GM18867 (cell line): ENCODE measurements at regions not wholly inside any gene's neighbourhood (a gene's known extent, or its start where the extent isn't known, plus 50 kb on each side); places are given as distances from the start of the nearest gene placed in this dataset.

Experiments
- ATAC-seq: cut with Tn5 transposase; IDR thresholded peaks from one replicate; pipeline ENCODE4 v1.9.1; 2021; ENCODE audit warnings: mild to moderate bottlenecking, moderate library complexity; ENCODE audit not compliant: unreplicated experiment

DNA sequence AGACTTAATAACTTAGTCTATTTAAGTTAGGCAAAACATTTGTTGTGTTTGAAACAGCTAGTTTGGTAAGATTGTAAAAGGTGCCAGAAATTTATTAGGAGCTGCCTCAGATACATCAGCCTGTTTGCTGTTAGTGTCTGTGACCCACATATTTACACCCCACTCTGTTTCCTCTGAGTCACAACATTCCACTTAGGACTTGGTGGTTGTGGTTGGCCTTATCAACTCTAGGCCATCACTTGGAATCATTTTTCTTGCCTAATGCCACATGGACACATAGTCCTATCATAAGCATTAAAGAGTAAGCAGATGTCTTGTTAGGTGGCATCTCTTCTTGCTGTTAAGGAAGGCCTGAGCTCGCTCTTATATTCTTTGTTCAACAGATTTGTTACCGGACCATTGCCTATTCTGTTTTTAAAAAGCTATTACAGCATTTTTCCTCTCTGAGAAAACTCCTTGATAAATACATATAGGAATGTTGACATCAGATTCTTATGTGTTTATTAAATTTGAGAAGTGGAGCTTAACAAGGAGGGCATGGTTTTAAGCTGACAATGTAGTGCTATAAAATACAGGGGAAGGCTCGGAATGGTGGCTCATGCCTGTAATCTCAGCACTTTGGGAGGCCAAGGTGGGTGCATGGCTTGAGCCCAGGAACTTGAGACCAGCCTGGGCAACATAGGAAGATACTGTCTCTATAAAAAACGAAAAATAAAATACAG lies 51.2 kb upstream of the PGRMC2 start:
- no peak for ATAC-seq

DNA sequence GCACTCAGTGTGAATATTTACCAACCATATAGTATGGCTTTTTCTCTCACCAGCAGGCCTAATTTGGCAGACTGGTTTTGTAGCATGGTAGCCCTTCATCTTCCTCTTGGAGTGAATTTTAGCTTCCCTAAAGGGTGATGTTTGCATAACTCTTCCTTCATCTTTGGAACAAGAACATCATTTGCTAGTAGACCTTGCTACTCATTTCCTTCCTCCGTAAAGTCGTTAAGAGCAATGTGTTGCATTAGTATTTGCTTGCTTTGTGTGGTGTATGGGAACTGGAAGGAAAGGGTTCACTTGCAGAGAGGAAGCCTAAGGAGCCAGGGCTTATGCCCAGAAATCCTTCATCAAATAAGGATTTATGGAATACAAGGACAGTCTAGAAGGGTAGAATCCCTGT lies 50.2 kb upstream of the PGRMC2 start:
- no peak for ATAC-seq
